Ovary (tissue), 3 donors: ENCODE measurements at regions not wholly inside any gene's neighbourhood (a gene's known extent, or its start where the extent isn't known, plus 50 kb on each side); places are given as distances from the start of the nearest gene placed in this dataset.

Source experiments
- EP300 ChIP-seq: sonication (generic); formaldehyde crosslinking; IDR thresholded peaks from one replicate; pipeline ENCODE4 v1.6.1; 2017; ENCODE audit warnings: antibody characterized with exemption
- POLR2A ChIP-seq: fragments of 450-650 bp; IDR thresholded peaks from one replicate; pipeline ENCODE4 v1.6.1; 2017; ENCODE audit warnings: antibody characterized with exemption, mild to moderate bottlenecking, moderate library complexity
- TF ChIP-seq, protein P1 (sequence below), 3 donors: fragments of 450-650 bp in 2 of 3; fragments of 200-600 bp in 1 of 3; IDR thresholded peaks; one replicate each; pipeline versions ENCODE4 v1.5.1 to v1.8.0; 2016 to 2022; ENCODE audit warnings: antibody characterized with exemption in 3 of 3, mild to moderate bottlenecking in 1 of 3
- donor health status: DM: no; HTN: no; CAD: no.

DNA sequence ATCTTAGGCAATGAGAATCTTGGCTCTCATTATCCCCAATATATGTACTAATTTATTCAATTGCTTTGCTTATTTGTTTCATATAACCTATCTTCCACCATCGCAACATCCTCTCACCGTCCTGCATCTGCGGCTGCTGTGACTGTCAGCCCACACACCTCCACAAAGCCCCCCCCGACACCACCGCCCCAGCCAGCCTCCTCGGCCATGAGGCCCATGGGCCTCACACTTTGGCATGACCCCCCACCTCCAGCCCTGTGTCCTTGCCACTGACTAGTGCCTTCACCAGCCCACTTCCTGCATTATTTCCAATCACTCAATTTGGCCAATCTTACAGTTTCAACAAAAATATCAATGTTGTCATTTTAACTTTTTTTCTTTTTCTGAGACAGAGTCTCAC lies 60.7 kb upstream of the TOX2 start:
- TF ChIP-seq, protein P1, sequence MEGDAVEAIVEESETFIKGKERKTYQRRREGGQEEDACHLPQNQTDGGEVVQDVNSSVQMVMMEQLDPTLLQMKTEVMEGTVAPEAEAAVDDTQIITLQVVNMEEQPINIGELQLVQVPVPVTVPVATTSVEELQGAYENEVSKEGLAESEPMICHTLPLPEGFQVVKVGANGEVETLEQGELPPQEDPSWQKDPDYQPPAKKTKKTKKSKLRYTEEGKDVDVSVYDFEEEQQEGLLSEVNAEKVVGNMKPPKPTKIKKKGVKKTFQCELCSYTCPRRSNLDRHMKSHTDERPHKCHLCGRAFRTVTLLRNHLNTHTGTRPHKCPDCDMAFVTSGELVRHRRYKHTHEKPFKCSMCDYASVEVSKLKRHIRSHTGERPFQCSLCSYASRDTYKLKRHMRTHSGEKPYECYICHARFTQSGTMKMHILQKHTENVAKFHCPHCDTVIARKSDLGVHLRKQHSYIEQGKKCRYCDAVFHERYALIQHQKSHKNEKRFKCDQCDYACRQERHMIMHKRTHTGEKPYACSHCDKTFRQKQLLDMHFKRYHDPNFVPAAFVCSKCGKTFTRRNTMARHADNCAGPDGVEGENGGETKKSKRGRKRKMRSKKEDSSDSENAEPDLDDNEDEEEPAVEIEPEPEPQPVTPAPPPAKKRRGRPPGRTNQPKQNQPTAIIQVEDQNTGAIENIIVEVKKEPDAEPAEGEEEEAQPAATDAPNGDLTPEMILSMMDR (IDR thresholded peaks at IDR 0.05), result no peak
- no peak for TF ChIP-seq POLR2A
- no peak for TF ChIP-seq EP300
